ENCODE measurements at regions not wholly inside any gene's neighbourhood (a gene's known extent, or its start where the extent isn't known, plus 50 kb on each side); places are given as distances from the start of the nearest gene placed in this dataset.
"Not testable (repeated sequence)": the region's sequence is repeated elsewhere in the genome, so short reads cannot be mapped to it uniquely, and the experiment has no call there.

DNA sequence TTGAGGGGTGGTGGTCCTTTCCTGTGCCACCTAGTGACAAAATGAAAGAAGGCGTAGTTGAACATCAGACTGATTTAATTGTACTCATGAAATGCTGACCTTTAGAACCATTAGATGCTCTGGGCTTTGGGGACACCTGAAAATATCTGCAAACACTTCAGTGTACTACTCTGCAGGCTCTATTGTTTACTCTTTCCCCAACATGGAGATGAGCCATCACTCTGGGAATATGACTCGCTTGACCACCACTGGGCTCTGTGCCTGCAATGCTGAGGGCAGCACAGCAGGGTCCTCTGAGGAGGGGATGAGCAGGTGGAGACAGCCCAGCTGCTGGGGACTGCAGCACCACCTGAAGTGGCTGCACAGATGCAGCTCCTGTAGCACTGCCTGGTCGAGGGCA is 74.8 kb upstream of the SLC24A3 start:
- no peaks in the 10 kb centered on the region for H4K20me1 ChIP-seq (ENCODE audit: control insufficient read depth, extremely low read depth, insufficient read depth, low read length)
- no peaks in the 10 kb centered on the region for H3K9me3 ChIP-seq (ENCODE audit: control insufficient read depth, low read depth, low read length)
- no peaks in the 10 kb centered on the region for H3K27me3 ChIP-seq (ENCODE audit: control insufficient read depth, extremely low read depth, insufficient read depth, low read length)
- H3K9ac ChIP-seq (ENCODE audit: control insufficient read depth, extremely low read depth, insufficient read depth, low read length), result no peak overlapping the region
- H2AFZ ChIP-seq (ENCODE audit: control insufficient read depth, low read length), result no peak overlapping the region
- no peak overlapping the region for H3K4me2 ChIP-seq (ENCODE audit: control insufficient read depth, extremely low read depth, insufficient read depth, low read depth, low read length)
- no peaks in the 10 kb centered on the region for H3K36me3 ChIP-seq (ENCODE audit: control insufficient read depth in 2 of 2, extremely low read depth in 1 of 2, insufficient read depth in 2 of 2, low read length in 2 of 2)
- TF ChIP-seq, protein P1, sequence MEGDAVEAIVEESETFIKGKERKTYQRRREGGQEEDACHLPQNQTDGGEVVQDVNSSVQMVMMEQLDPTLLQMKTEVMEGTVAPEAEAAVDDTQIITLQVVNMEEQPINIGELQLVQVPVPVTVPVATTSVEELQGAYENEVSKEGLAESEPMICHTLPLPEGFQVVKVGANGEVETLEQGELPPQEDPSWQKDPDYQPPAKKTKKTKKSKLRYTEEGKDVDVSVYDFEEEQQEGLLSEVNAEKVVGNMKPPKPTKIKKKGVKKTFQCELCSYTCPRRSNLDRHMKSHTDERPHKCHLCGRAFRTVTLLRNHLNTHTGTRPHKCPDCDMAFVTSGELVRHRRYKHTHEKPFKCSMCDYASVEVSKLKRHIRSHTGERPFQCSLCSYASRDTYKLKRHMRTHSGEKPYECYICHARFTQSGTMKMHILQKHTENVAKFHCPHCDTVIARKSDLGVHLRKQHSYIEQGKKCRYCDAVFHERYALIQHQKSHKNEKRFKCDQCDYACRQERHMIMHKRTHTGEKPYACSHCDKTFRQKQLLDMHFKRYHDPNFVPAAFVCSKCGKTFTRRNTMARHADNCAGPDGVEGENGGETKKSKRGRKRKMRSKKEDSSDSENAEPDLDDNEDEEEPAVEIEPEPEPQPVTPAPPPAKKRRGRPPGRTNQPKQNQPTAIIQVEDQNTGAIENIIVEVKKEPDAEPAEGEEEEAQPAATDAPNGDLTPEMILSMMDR (optimal IDR thresholded peaks at IDR 0.05 in 1 of 3, IDR thresholded peaks at IDR 0.05 in 1 of 3, conservative IDR thresholded peaks at IDR 0.05 in 1 of 3; ENCODE audit: extremely low read depth in 1 of 3, insufficient read depth in 2 of 3, low read length in 3 of 3), result no peak
- TF ChIP-seq EZH2 (IDR thresholded peaks at IDR 0.05; ENCODE audit: low read length), result no peak
- no peak overlapping the region for H3K4me3 ChIP-seq (ENCODE audit: control insufficient read depth in 2 of 3, extremely low read depth in 1 of 3, insufficient read depth in 2 of 3, low read depth in 1 of 3, low read length in 3 of 3)
- H3K27ac ChIP-seq (ENCODE audit: control insufficient read depth, insufficient read depth, low read length), result no peak overlapping the region
- H3K79me2 ChIP-seq (ENCODE audit: control insufficient read depth, insufficient read depth, low read length), result no peaks in the 10 kb centered on the region
- FAIRE-seq, result no peak
- no peaks in the 10 kb centered on the region for H3K9me1 ChIP-seq (ENCODE audit: control insufficient read depth, extremely low read depth, insufficient read depth, low read length)
- no peaks in the 10 kb centered on the region for H3K4me1 ChIP-seq (ENCODE audit: control insufficient read depth, extremely low read depth, insufficient read depth, low read length)
- dilution Hi-C loops (cut with MboI; ENCODE audit: extremely low pct_ligation_motif_present, low sequenced_read_pairs), result no loop called here
- no peak for DNase-seq (ENCODE audit: low read depth, low spot score)

DNA sequence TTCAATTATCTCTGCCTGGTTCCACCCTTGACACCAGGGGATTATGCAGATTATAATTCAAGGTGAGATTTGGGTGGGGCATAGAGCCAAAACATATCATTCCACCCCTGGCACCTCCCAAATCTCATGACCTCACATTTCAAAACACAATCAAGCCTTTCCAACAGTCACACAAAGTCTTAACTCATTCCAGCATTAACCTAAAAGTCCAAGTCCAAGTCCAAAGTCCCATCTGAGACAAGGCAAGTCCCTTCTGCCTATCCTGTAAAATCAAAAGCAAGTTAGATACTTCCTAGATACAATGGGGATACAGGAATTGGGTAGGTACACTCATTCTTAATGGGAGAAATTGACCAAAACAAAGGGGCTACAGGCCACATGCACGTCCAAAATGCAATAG is 73.7 kb upstream of the SLC24A3 start:
- Histone ChIP-seq H3K9me3 (ENCODE audit: control insufficient read depth, low read depth, low read length) (no peaks in the 10 kb centered on the region), H3K79me2 (ENCODE audit: control insufficient read depth, insufficient read depth, low read length) (no peaks in the 10 kb centered on the region), H3K4me3 (ENCODE audit: control insufficient read depth in 2 of 3, extremely low read depth in 1 of 3, insufficient read depth in 2 of 3, low read depth in 1 of 3, low read length in 3 of 3) (no peak overlapping the region), H3K27ac (ENCODE audit: control insufficient read depth, insufficient read depth, low read length) (no peak overlapping the region), H4K20me1 (ENCODE audit: control insufficient read depth, extremely low read depth, insufficient read depth, low read length) (no peaks in the 10 kb centered on the region), H3K4me1 (ENCODE audit: control insufficient read depth, extremely low read depth, insufficient read depth, low read length) (no peaks in the 10 kb centered on the region), H3K27me3 (ENCODE audit: control insufficient read depth, extremely low read depth, insufficient read depth, low read length) (no peaks in the 10 kb centered on the region), H3K9ac (ENCODE audit: control insufficient read depth, extremely low read depth, insufficient read depth, low read length) (no peak overlapping the region), H3K36me3 (ENCODE audit: control insufficient read depth in 2 of 2, extremely low read depth in 1 of 2, insufficient read depth in 2 of 2, low read length in 2 of 2) (no peaks in the 10 kb centered on the region), H3K4me2 (ENCODE audit: control insufficient read depth, extremely low read depth, insufficient read depth, low read depth, low read length) (no peak overlapping the region), H3K9me1 (ENCODE audit: control insufficient read depth, extremely low read depth, insufficient read depth, low read length) (no peaks in the 10 kb centered on the region), H2AFZ (ENCODE audit: control insufficient read depth, low read length) (no peak overlapping the region)
- DNase-seq (ENCODE audit: low read depth, low spot score) (no peak), FAIRE-seq (no peak)
- dilution Hi-C loops (cut with MboI; ENCODE audit: extremely low pct_ligation_motif_present, low sequenced_read_pairs), result no loop called here
- TF ChIP-seq, protein P1 (optimal IDR thresholded peaks at IDR 0.05 in 1 of 3, IDR thresholded peaks at IDR 0.05 in 1 of 3, conservative IDR thresholded peaks at IDR 0.05 in 1 of 3; ENCODE audit: extremely low read depth in 1 of 3, insufficient read depth in 2 of 3, low read length in 3 of 3), result no peak
- TF ChIP-seq EZH2 (IDR thresholded peaks at IDR 0.05; ENCODE audit: low read length), result no peak

DNA sequence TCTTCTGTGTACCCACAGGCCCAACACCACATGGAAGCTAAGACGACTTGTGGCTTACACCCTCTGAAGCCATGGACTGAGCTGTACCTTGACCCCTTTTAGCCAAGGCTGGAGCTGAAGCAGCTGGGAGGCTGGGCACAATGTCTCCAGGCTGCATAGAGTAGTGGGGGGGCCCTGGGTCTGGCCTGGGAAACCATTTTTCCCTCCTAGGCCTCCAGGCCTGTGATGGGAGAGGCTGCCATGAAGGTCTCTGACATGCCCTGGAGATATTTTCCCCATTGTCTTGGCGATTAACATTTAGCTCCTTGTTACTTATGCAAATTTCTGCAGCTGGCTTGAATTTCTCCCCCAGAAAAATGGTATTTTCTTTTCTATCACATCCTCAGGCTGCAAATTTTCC is 72.9 kb upstream of the SLC24A3 start:
- H2AFZ ChIP-seq (ENCODE audit: control insufficient read depth, low read length); H3K4me3 ChIP-seq (ENCODE audit: control insufficient read depth in 2 of 3, extremely low read depth in 1 of 3, insufficient read depth in 2 of 3, low read depth in 1 of 3, low read length in 3 of 3); H3K4me1 ChIP-seq (ENCODE audit: control insufficient read depth, extremely low read depth, insufficient read depth, low read length); H3K9me3 ChIP-seq (ENCODE audit: control insufficient read depth, low read depth, low read length); H3K27ac ChIP-seq (ENCODE audit: control insufficient read depth, insufficient read depth, low read length); dilution Hi-C loops (cut with MboI; ENCODE audit: extremely low pct_ligation_motif_present, low sequenced_read_pairs); H3K79me2 ChIP-seq (ENCODE audit: control insufficient read depth, insufficient read depth, low read length); H3K36me3 ChIP-seq (ENCODE audit: control insufficient read depth in 2 of 2, extremely low read depth in 1 of 2, insufficient read depth in 2 of 2, low read length in 2 of 2); H4K20me1 ChIP-seq (ENCODE audit: control insufficient read depth, extremely low read depth, insufficient read depth, low read length); H3K4me2 ChIP-seq (ENCODE audit: control insufficient read depth, extremely low read depth, insufficient read depth, low read depth, low read length); H3K9ac ChIP-seq (ENCODE audit: control insufficient read depth, extremely low read depth, insufficient read depth, low read length); DNase-seq (ENCODE audit: low read depth, low spot score); H3K9me1 ChIP-seq (ENCODE audit: control insufficient read depth, extremely low read depth, insufficient read depth, low read length); FAIRE-seq; H3K27me3 ChIP-seq (ENCODE audit: control insufficient read depth, extremely low read depth, insufficient read depth, low read length): not testable (repeated sequence)
